Middle frontal gyrus (tissue), 1 donor: ENCODE measurements at regions not wholly inside any gene's neighbourhood (a gene's known extent, or its start where the extent isn't known, plus 50 kb on each side); places are given as distances from the start of the nearest gene placed in this dataset.
"Not testable (repeated sequence)": the region's sequence is repeated elsewhere in the genome, so short reads cannot be mapped to it uniquely, and the experiment has no call there.

Source experiments
- DNase-seq: peaks from one replicate; pipeline ENCODE4 v3.0.0-alpha.2; 2015; ENCODE audit warnings: low spot score; ENCODE audit errors: extremely low spot score

DNA sequence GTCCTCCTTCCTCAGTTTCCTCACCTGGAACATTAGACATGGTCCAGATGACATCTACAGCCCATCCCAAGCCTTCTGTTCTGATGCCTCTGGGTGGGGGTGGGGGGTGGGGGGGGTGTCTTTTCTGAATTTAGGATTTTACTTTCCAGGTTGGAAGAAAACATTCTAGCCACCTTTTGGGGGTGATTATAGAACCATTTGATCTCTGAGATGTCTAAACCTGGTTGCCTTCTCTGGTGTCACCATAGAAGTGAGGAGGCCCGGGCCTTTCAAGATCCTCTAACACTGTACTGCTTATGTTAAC, 411.0 kb upstream of the ZMIZ1 start:
- DNase-seq, result no peak

DNA sequence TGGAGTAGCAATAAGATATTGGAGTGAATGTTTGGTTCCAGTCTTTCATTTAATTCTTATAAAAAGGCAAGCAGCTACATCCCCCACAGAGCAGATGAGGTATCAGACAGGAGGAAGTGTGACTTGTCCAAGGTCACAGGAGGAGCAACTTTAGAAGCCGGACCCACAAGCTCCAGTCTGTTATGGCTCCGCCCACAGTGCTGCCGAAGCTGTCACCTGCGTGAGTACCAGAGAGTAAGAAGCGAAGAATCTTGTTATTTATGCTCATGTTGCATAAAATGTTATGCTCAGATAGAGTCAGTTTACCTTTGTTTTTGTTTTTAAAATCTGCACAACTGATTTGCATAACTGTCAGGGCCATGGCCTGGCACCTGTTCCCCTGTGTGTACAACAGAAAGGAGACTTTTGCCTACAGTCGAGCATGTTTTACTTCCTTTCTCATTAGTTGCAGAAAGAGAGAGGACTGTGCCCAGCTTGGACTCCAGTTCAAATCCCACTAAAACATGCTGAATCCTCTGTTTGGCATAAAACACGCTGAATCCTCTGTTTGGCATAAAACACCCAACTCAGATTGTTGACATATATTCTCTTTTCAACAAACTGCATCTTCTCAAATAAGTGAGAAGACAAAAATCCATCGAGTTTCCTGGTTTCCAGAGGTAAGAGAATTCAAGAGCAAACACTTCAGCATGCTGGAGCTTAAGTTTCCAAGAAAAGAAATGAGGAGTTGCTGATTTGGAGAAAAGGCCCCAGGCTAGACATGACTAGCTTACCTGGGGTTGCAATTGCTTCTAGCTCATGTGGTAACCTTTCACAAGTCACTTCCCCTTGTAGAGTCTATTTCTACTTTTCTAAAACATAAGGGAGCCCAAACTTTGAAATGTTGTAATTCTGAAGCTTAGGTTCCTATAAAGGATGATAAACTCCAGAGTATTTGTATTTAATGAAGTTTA, 409.8 kb upstream of the ZMIZ1 start:
- DNase-seq, result no peak

DNA sequence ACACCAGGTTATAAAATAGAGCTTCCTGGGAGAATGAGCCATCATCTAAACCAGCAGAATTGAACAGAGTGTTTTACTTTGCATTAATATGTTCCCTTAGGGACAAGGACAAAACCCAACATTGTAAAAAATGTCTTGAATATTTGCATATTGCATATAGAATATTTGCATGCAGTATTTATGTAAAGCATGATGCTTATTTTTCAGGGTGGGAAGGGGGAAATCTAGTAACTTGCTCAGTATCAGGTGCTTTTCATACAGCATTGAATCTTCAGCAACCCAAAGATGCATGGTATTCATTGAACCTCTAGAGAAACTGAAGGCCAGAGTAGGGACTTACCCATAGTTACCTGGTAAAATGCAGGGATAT, 409.2 kb upstream of the ZMIZ1 start:
- DNase-seq, result no peak

DNA sequence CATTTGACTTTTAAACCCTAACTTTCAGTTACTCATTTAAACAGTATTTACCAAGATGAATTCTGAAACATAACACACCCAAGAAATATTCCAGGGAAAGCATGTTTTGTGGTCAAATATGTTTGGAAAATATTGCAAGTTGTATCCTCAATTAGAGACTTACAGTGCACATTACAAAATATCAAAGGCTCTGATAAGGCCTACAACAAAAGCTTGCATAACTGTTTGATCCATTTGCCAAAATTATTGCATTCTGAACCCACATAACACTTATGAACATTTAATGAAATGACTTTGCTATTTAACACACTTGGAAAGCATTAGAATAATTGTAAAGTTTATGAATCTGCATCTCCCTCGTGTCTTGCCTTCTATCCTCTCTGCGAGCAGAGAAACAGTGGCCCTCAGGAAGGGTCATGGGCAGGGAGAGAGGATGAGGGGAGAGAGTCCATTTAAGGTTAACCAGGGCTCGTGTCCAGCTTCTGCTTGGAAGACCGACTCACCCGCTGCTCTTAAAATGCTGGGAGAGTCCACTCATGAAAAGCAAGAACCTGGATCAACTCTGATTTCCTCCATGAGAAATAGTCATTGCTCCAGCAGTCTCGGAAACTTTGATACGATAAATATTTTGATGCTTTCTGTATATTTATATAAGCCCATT, 408.2 kb upstream of the ZMIZ1 start:
- no peak for DNase-seq

DNA sequence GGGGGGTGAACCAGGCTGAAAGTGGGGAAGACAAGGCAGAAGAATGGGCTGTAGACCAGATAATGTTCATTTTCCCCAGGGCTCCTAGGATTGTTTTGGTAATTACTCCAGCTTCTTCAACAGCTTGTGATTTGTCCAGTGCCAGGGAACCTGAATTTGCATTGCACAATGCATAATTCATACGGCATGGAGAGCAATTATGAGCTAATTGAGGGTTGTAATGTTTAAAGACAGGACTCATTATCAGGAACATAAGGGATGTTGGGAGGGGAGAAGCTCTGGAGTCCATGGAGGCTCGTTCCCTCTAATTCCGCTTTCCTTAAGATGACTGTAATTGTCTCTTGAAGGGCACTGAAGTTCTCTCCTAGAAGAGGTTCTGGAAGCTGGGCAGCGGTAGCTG, 405.0 kb upstream of the ZMIZ1 start:
- no peak for DNase-seq

DNA sequence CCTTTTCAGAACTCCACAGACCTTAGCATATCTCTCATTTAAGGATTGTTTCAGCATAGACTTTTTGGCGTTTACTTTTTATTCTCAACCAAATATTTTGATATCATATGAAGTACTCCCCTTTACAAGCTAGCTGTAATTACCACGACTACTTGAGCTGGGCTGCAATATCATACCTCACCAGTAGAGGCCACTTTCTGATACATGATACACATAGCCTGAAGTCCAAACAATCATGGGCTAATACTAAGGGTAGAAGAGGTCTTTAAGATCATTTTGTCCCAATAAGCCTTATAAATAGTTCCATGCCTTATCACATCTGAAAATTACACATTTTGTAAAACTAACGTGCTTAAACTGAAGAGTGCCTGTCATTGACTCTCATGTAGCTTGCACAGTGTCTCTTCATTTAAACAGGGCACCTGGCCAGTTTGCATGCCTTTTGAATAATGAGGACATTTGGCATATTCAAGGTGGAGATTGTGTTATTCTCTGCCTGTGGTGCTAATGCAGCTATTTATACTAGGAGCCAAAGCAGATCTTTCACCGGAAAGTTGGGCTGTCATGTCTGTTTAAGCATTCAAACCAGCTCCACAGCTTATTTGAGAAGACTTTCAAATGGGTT, 403.7 kb upstream of the ZMIZ1 start:
- DNase-seq, result no peak

DNA sequence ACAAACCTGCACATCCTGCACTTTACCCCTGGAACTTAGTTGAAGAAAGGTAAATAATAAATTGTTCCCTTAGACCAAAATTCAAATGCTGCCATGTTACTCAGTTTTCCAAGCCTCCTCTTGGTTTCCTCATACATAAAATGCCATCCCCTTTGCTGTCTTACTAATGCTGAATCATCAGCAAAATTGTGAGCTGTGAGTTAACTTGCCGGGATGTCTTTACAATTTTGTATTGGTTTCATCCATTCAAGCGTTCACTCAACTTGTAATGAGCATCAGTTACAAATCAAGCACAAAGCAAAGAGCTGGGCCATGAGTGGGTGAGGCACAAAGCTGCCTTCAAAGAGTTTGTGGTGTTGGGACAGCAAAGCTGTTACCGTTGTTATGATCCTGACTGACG, 395.8 kb upstream of the ZMIZ1 start:
- no peak for DNase-seq

DNA sequence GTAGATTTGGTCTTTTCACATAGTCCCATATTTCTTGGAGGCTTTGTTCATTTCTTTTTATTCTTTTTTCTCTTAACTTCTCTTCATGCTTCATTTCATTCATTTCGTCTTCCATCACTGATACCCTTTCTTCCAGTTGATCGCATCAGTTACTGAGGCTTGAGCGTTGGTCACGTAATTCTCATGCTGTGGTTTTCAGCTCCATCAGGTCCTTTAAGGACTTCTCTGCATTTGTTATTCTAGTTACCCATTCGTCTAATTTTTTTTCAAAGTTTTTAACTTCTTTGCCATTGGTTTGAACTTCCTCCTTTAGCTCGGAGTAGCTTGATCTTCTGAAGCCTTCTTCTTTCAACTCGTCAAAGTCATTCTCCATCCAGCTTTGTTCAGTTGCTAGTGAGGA, 387.6 kb upstream of the ZMIZ1 start:
- DNase-seq, result not testable (repeated sequence)

DNA sequence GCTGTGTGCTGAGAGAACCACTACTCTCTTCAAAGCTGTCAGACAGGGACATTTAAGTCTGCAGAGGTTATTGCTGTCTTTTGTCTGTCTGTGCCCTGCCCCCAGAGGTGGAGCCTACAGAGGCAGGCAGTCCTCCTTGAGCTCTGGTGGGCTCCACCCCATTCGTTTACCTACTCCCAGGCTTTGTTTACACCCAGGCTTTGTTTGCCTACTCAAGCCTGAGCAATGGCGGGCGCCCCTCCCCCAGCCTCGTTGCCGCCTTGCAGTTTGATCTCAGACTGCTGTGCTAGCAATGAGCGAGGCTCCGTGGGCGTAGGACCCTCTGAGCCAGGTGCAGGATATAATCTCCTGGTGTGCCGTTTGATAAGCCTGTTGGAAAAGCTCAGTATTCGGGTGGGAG, 386.8 kb upstream of the ZMIZ1 start:
- DNase-seq, result not testable (repeated sequence)

DNA sequence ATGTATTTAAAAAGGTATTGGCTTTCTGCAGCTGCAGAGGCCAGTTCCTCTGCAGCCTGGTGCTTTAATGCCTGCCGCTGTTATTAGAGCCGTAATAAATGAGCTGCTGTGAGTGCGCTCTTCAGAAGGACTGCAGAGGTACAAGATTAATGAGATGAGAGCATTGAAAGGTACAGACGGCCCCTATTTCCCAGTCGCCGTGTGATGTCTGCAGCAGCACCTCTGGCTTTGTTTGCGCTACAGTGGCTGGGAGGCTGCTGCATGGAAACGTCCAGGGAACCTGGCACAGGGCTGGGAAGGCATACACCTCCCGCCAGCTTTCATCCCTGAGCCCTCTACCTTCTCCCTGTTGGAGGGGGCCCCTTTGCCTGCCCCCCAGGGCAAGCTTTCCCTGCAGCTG, 383.8 kb upstream of the ZMIZ1 start:
- no peak for DNase-seq

DNA sequence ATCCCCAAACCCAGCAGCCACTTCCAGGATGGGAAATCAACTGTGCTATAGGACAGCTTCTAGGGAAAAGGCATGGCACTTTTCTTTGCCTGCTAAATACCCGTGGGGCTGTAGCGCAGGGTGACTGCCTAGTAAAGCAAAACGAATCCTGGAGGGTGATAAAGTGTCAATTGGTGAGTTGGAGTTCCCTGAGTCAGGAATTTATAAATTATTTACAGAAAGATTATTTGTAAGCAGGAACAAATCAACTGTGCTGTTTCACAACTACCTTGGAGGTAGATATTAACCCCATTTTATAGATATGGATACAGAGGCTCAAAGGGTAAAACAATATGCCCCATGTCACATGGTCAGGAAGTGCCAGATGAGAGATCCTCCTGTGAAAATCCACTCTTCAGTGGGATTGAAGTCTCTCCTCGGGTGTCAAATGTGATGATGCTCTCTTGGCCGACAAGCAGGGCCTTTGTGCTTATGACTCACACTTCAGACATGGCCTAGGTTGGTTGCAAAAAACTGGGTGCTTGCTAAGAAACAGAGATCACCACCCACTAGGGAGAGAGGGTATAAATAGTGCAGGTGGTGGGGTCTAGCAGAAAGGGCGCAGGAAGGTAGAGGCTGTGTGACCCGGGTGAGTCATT, 383.2 kb upstream of the ZMIZ1 start:
- DNase-seq, result no peak

DNA sequence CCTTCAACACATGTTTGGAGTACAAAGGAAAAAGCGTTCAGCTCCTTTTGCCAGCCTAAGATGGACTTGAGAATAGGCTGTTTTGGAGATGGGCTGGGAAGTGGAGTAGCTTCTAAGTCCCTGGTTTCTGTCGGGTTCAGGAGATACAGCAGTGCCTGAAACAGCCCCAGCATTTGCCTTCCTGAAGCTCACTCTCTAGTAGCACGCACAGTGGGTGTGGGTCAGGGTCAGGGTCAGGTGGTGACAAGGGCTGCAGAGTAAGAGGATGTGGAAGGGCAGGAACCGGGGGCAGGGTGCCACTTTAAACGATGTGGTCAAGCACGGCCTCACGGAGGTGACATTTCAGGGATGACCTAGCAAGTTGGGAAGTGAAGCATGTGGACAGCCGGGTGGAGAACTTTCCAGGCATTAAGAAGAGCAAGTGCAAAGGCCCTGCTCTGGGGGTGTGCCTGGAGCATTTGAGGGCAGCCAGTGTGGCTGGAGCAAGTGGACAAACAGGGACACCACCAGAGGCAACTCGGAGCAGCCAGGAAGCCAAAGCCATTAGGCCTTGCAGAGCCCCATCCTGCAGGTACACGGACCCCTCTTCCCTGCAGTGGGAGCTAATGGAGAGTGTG, 382.2 kb upstream of the ZMIZ1 start:
- no peak for DNase-seq

DNA sequence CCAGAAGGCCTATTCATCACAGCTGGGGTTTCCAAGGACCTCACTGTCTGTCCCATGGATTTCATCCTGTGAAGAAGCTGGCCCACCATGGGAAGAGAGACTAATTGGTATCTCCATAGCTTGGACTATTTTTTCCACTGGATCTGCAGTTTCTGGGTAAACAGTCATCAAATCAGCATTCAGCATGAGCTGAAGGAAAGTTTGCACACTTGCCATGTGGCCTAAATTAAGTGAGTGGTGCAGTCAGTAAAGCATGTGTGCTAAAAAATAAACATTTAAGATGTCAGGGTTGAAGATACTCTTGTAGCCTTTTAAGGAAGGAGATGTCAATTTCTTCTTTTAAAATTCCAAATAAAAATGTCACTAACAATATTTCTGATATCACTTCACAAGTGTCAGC, 381.1 kb upstream of the ZMIZ1 start:
- DNase-seq, result no peak

DNA sequence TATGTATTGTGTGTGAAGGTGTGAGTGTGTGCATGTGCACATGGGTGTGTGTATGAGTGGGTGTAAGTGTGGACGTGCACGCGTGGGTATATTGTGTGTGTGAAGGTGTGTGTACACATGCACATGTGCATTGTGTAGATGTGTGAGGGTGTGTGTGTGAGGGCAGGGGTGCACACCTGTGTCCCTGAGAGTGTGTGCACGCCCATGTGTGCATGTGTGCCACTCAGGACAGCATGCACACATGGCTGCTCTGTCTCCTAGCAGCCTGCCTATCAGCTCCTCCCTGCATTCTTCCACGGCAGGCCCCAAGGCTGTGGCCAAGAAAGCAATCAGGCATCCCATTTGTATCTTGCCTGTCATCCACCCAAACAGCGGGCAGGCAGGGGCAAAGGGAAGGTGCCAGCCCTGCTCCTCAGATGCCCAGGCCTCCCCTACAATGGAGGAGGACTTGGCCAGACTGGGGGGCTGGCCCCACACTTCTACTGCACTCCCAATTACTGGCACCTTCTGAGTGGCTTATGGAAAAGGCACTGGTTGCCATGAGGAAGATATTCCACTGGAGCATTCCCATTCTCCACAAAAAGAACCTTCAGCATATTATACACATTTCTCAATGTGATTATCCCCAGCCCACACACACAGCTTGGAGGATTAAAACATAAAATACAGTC, 380.4 kb upstream of the ZMIZ1 start:
- no peak for DNase-seq

DNA sequence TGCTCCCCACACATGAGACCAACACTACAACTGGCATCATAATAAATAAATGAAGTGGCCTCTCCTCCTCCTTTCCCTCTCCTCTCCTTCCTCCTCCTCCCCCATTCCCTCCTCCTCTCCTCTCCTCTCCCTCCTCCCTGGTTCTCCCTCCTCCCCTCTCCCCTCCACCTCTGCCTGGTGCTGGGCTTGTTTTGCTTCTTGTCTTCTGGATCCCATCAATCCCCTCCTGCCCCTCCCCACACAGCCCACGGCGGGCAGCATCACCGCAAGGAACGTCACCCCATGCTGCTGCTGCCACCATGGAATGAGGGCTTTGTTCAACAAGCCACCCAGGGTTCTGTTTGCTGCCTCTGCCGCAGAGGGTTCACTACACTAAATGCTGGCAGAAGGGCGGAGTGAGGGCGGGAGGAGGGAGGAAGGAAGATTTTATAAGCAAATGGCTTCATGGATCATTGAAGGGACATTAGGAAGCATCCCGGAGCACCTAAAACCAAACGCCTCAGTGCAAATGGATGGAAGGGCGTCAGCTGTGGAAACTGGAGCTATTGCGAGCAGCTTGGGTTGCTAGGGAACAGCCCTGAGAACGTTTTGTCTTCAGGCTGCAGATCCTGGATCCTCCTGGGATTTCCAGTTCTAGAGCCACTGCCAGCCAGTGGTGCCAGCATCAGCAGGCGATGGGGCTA, 379.7 kb upstream of the ZMIZ1 start:
- peak; percentile 30 for DNase-seq

DNA sequence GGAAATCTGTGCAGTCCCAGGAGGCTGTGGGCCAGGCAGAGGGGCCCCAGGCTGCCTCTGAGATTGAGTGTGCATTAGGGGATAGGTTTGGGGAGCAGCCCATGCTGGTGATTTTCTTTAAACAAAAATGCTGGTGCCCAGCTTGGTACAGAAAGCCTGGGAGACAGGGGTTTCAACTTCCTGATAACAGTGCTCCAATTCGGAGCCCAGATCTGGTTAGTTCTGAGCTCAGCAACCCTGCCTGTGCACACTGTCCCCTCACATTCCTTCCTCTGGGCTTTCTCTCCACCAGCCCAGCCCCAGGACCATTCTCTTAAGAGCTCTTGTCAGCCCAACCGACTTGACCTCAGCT, 379.2 kb upstream of the ZMIZ1 start:
- DNase-seq, result no peak

DNA sequence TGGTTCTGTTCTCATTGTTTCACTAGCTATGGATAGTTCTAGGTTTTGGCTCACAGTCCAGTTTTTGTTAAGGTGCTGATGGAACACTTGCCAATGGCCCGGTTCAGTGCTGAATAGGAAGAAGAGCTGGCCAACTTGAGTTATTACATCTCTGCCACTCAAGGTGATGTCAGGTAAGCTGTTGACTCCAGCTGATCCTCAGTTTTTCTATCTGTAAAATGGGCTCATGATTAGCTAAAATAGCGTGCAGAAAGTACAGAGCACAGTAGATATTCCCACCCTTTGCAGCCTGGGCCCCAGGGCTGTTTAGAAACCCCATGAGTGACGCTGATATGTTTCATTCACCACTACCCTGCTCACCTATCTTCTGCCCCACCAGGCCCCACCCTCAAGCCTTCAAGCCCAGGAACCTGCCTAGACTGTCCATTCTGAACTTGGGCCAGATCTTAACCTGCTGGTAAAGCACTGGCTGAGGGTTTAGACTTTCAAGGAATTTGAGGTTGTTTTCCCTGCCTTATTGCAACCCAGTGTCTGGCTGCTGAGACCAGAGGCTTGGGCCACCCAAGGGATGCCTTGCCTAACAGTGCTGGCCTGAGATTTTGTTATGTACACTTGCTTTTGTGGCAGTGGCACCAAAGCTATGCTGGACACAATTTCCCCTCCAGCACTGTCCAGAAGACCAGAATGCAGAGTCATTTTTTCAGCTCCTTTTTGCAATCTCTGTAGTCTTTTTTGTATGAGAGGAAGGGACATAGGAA, 378.2 kb upstream of the ZMIZ1 start:
- no peak for DNase-seq

DNA sequence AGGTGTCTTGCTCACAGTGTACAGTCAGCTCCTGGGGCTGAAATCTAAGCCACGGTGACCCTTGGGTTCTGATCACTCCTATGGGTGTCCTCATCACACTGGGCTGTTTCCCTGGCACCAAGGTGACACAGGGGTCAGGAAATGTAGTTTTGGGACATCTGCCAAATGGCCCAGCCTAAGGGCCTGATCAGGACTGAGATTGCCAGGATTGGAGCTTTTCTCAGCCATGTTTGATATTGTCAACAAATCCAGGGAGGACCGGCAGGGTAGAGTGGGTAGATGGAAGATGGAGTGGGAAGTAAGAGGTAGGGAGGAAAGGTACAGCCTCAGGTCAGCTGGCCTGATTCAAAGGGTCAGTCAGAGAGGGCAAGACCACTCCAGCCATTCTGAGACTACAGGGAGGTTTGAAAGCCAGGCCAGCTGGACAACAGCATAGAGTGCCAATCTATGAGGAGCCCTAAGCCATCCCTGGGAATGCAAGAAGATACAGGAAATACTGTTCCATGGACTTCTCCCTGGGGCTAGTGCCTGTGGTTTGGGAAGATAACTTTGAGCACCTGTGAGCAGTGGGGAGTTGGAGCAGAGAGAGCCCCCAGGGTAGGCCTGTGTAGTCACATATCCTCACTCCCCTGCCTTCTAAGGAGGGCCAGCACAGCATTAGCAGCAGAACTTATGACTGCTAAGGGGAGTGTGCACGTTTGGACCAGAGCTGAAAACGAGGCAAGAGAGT, 377.3 kb upstream of the ZMIZ1 start:
- DNase-seq, result no peak

DNA sequence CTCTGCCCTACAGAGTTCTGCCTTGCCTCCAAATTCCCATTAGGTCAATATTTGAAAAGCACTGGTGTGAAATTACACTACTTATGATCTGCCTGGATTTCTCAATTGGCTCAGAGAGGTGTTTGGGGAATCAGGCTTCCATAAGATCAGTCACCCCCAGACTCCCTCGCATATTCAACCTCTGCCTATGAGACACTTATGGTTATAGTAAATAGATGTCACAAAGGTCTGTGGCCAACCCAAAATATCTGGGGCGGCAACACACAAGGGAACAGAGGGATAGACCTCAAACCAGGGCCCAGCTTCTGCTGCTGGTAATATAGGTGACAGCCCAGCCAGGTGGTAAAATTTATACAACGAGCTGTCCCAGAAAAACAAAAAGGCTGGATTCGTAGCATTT, 376.7 kb upstream of the ZMIZ1 start:
- DNase-seq, result no peak
